ENCODE measurements at regions not wholly inside any gene's neighbourhood (a gene's known extent, or its start where the extent isn't known, plus 50 kb on each side); places are given as distances from the start of the nearest gene placed in this dataset.
A peak's percentile ranks its signal among the peaks of the same experiment; 100 is the strongest.
"Not testable (repeated sequence)": the region's sequence is repeated elsewhere in the genome, so short reads cannot be mapped to it uniquely, and the experiment has no call there.

- no peak for DNase-seq
- intact Hi-C loops (cut with micrococcal nuclease), result no loop called here
- ATAC-seq, result no peak
Measured at GRCh38 chr2:120538691-120539423, 192.9 kb downstream of the INHBB start.

GRCh38 chr2:120539424-120539936, 193.5 kb downstream of the INHBB start:
- intact Hi-C loops (cut with micrococcal nuclease), result no loop called here
- no peak for ATAC-seq
- no peak for DNase-seq

GRCh38 chr2:120539937-120540718, 194.2 kb downstream of the INHBB start:
- intact Hi-C loops (cut with micrococcal nuclease), result no loop called here

GRCh38 chr2:120540719-120541552, 194.7 kb upstream of the GLI2 start:
- intact Hi-C loops (cut with micrococcal nuclease), result no loop called here
- peak; percentile 13 for ATAC-seq
- DNase-seq, result no peak

More at GRCh38 chr2:120539937-120540718, 194.2 kb downstream of the INHBB start:
- ATAC-seq, result peak; percentile 91
- DNase-seq, result peak; percentile 79

- peak; percentile 41 for DNase-seq
- intact Hi-C loops (cut with micrococcal nuclease), result no loop called here
- ATAC-seq, result peak; percentile 7
Measured at GRCh38 chr2:120541553-120541932, 194.1 kb upstream of the GLI2 start.

- ATAC-seq, result no peak
- intact Hi-C loops (cut with micrococcal nuclease), result no loop called here
- no peak for DNase-seq
Measured at GRCh38 chr2:120541972-120542670, 193.5 kb upstream of the GLI2 start.

GRCh38 chr2:120542911-120543527, 192.6 kb upstream of the GLI2 start:
- no peak for DNase-seq
- intact Hi-C loops (cut with micrococcal nuclease), result no loop called here

GRCh38 chr2:120543899-120544298, 191.8 kb upstream of the GLI2 start:
- intact Hi-C loops (cut with micrococcal nuclease), result no loop called here

More at GRCh38 chr2:120542911-120543527, 192.6 kb upstream of the GLI2 start:
- ATAC-seq, result no peak

GRCh38 chr2:120544522-120544921, 191.1 kb upstream of the GLI2 start:
- no peak for DNase-seq
- intact Hi-C loops (cut with micrococcal nuclease), result no loop called here
- ATAC-seq, result no peak

More at GRCh38 chr2:120543899-120544298, 191.8 kb upstream of the GLI2 start:
- no peak for DNase-seq
- ATAC-seq, result no peak

- DNase-seq; ATAC-seq; intact Hi-C loops (cut with micrococcal nuclease): not testable (repeated sequence)
Measured at GRCh38 chr2:120545007-120545406, 190.7 kb upstream of the GLI2 start.

GRCh38 chr2:120545521-120546047, 190.1 kb upstream of the GLI2 start:
- intact Hi-C loops (cut with micrococcal nuclease), result no loop called here
- no peak for ATAC-seq
- DNase-seq, result no peak

- intact Hi-C loops (cut with micrococcal nuclease), result no loop called here
- ATAC-seq (peak; percentile 61), DNase-seq (peak; percentile 71)
Measured at GRCh38 chr2:120546048-120546864, 189.4 kb upstream of the GLI2 start.

- DNase-seq, result no peak
- intact Hi-C loops (cut with micrococcal nuclease), result no loop called here
- ATAC-seq, result no peak
Measured at GRCh38 chr2:120546865-120547390, 188.7 kb upstream of the GLI2 start.

- DNase-seq (peak; percentile 79), ATAC-seq (peak; percentile 76)
- intact Hi-C loops (cut with micrococcal nuclease), result no loop called here
Measured at GRCh38 chr2:120547662-120548061, 188.0 kb upstream of the GLI2 start.

- ATAC-seq, result peak; percentile 61
Measured at GRCh38 chr2:120548627-120549608, 186.8 kb upstream of the GLI2 start.

GRCh38 chr2:120549841-120550240, 185.8 kb upstream of the GLI2 start:
- intact Hi-C loops (cut with micrococcal nuclease), result loop anchor here (10.0 kb wide), 1 partner anchor 205 kb away; the partner anchor contains the start of gene INHBB
- DNase-seq, result no peak

More at GRCh38 chr2:120548627-120549608, 186.8 kb upstream of the GLI2 start:
- peak; percentile 42 for DNase-seq
- intact Hi-C loops (cut with micrococcal nuclease), result no loop called here

More at GRCh38 chr2:120549841-120550240, 185.8 kb upstream of the GLI2 start:
- no peak for ATAC-seq
